ENCODE measurements at regions not wholly inside any gene's neighbourhood (a gene's known extent, or its start where the extent isn't known, plus 50 kb on each side); places are given as distances from the start of the nearest gene placed in this dataset.

- Histone ChIP-seq H3K79me2 (ENCODE audit: insufficient read depth, low read length) (no peaks in the 10 kb centered on the region), H3K9ac (ENCODE audit: low read depth, low read length, poor library complexity, severe bottlenecking) (no peak overlapping the region), H3F3A (ENCODE audit: low read depth) (no peaks in the 10 kb centered on the region), H3K9me3 (ENCODE audit: insufficient read depth, low read depth, low read length) (no peaks in the 10 kb centered on the region), H3K4me1 (ENCODE audit: insufficient read depth, low read length, poor library complexity, severe bottlenecking) (no peaks in the 10 kb centered on the region), H3K4me3 (ENCODE audit: low read length, poor library complexity, severe bottlenecking) (no peak overlapping the region), H3K9me2 (replicated peaks; ENCODE audit: low read depth, low read length) (no peaks in the 10 kb centered on the region), H4K20me1 (ENCODE audit: insufficient read depth, low read length, poor library complexity, severe bottlenecking) (no peaks in the 10 kb centered on the region), H2AFZ (ENCODE audit: low read length) (no peak overlapping the region), H3K36me3 (ENCODE audit: insufficient read depth, low read length) (no peaks in the 10 kb centered on the region), H3K4me2 (ENCODE audit: low read depth, low read length, poor library complexity, severe bottlenecking) (no peak overlapping the region), H3K27me3 (ENCODE audit: insufficient read depth, low read length, poor library complexity, severe bottlenecking) (no peaks in the 10 kb centered on the region)
- TF ChIP-seq EZH2phosphoT487 (IDR thresholded peaks at IDR 0.05; ENCODE audit: borderline replicate concordance): no peak
- TF ChIP-seq CTCF (conservative IDR thresholded peaks at IDR 0.05; ENCODE audit: low read length): no peak
These were observed 223.3 kb upstream of the CCDC54 start for GRCh38 chr3:107153981-107154380.

- Histone ChIP-seq H3K4me1 (ENCODE audit: insufficient read depth, low read length, poor library complexity, severe bottlenecking) (no peaks in the 10 kb centered on the region), H3K9ac (ENCODE audit: low read depth, low read length, poor library complexity, severe bottlenecking) (no peak overlapping the region), H3K79me2 (ENCODE audit: insufficient read depth, low read length) (no peaks in the 10 kb centered on the region), H3K9me3 (ENCODE audit: insufficient read depth, low read depth, low read length) (peaks cover 4% of the 10 kb centered on the region; the same call in 1 of the 2 replicates), H2AFZ (ENCODE audit: low read length) (no peak overlapping the region), H3F3A (ENCODE audit: low read depth) (no peaks in the 10 kb centered on the region), H4K20me1 (ENCODE audit: insufficient read depth, low read length, poor library complexity, severe bottlenecking) (no peaks in the 10 kb centered on the region), H3K36me3 (ENCODE audit: insufficient read depth, low read length) (no peaks in the 10 kb centered on the region), H3K27me3 (ENCODE audit: insufficient read depth, low read length, poor library complexity, severe bottlenecking) (no peaks in the 10 kb centered on the region), H3K4me2 (ENCODE audit: low read depth, low read length, poor library complexity, severe bottlenecking) (no peak overlapping the region), H3K4me3 (ENCODE audit: low read length, poor library complexity, severe bottlenecking) (no peak overlapping the region), H3K9me2 (replicated peaks; ENCODE audit: low read depth, low read length) (no peaks in the 10 kb centered on the region)
- TF ChIP-seq CTCF (conservative IDR thresholded peaks at IDR 0.05; ENCODE audit: low read length) (no peak), EZH2phosphoT487 (IDR thresholded peaks at IDR 0.05; ENCODE audit: borderline replicate concordance) (no peak)
These were observed 204.8 kb upstream of the CCDC54 start for GRCh38 chr3:107172411-107172810.

- TF ChIP-seq EZH2phosphoT487 (IDR thresholded peaks at IDR 0.05; ENCODE audit: borderline replicate concordance) (no peak), CTCF (conservative IDR thresholded peaks at IDR 0.05; ENCODE audit: low read length) (no peak)
- no peak overlapping the region for H3K9ac ChIP-seq (ENCODE audit: low read depth, low read length, poor library complexity, severe bottlenecking)
- no peaks in the 10 kb centered on the region for H4K20me1 ChIP-seq (ENCODE audit: insufficient read depth, low read length, poor library complexity, severe bottlenecking)
- no peaks in the 10 kb centered on the region for H3K9me3 ChIP-seq (ENCODE audit: insufficient read depth, low read depth, low read length)
- H3F3A ChIP-seq (ENCODE audit: low read depth): no peaks in the 10 kb centered on the region
- H3K79me2 ChIP-seq (ENCODE audit: insufficient read depth, low read length): no peaks in the 10 kb centered on the region
- H3K36me3 ChIP-seq (ENCODE audit: insufficient read depth, low read length): no peaks in the 10 kb centered on the region
- no peak overlapping the region for H3K4me3 ChIP-seq (ENCODE audit: low read length, poor library complexity, severe bottlenecking)
- H2AFZ ChIP-seq (ENCODE audit: low read length): no peak overlapping the region
- H3K27me3 ChIP-seq (ENCODE audit: insufficient read depth, low read length, poor library complexity, severe bottlenecking): no peaks in the 10 kb centered on the region
- H3K9me2 ChIP-seq (replicated peaks; ENCODE audit: low read depth, low read length): no peaks in the 10 kb centered on the region
- H3K4me2 ChIP-seq (ENCODE audit: low read depth, low read length, poor library complexity, severe bottlenecking): no peak overlapping the region
- no peaks in the 10 kb centered on the region for H3K4me1 ChIP-seq (ENCODE audit: insufficient read depth, low read length, poor library complexity, severe bottlenecking)
These were observed 192.9 kb upstream of the CCDC54 start for GRCh38 chr3:107184375-107184774.
